ENCODE measurements at regions not wholly inside any gene's neighbourhood (a gene's known extent, or its start where the extent isn't known, plus 50 kb on each side); places are given as distances from the start of the nearest gene placed in this dataset.

GRCh38 chr10:31677195-31678138 lies 251.2 kb downstream of the ARHGAP12 start:
- FAIRE-seq, result no peak
- ATAC-seq, result no peak
- H3K4me1 ChIP-seq, result no peaks in the 10 kb centered on the region
- no peak for DNase-seq (ENCODE audit: low read depth in 1 of 2, low spot score in 1 of 2)
- ChIA-PET CTCF (interaction anchor here (0.6 kb wide), 1 partner anchor 36 kb away, joined by 3 read pairs; no protein-coding TSS in a partner anchor), POLR2A (no interaction called here)
- TF ChIP-seq FOXS1 (CRISPR knock-in tag; IDR thresholded peaks at IDR 0.05) (no peak), RARB (CRISPR knock-in tag; IDR thresholded peaks at IDR 0.05) (no peak), MAFK (IDR thresholded peaks at IDR 0.05; ENCODE audit: partially characterized antibody) (no peak), E2F6 (IDR thresholded peaks at IDR 0.05; ENCODE audit: borderline replicate concordance, low read depth) (no peak), NFE2L2 (conservative IDR thresholded peaks at IDR 0.05; ENCODE audit: low read length) (no peak), BHLHE40 (IDR thresholded peaks at IDR 0.05; ENCODE audit: low read depth, low read length) (no peak), RAD21 (conservative IDR thresholded peaks at IDR 0.05 in 1 of 2, IDR thresholded peaks at IDR 0.05 in 1 of 2) (no peak), JUN (IDR thresholded peaks at IDR 0.05) (no peak), POLR2AphosphoS2 (conservative IDR thresholded peaks at IDR 0.05; ENCODE audit: low read length) (no peak), MYC (IDR thresholded peaks at IDR 0.05; ENCODE audit: borderline replicate concordance, low read length) (no peak)
- peaks cover 20% of the 10 kb centered on the region for H3K9me3 ChIP-seq
- WGBS (ENCODE audit: missing lambda C conversion rate), result 45% methylated on average over 16 of the region's 16 CpGs
- H3K27ac ChIP-seq, result no peak overlapping the region
- H3K4me2 ChIP-seq, result no peak overlapping the region
- no peak overlapping the region for H3K4me3 ChIP-seq

DNA sequence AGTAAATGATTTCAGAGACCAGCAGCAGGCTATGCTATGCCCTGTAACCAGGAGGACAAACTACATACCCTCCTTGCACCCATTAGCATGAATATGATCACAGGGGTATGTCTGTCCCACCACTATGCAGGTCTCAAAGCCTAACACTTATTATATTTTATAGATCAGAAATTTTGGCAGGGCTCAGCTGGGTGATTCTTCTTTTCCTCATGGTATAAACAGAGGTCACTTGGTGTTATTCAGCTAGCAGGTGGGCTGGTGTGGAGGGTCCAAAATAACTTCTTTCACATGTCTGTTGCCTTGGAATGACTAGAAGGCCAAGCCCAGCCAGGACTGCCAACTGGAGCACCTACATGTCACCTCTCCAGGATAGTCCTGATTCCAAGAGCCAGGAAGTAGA lies 252.9 kb downstream of the ARHGAP12 start:
- Histone ChIP-seq H3K4me2 (no peak overlapping the region), H3K27ac (no peak overlapping the region), H3K4me3 (no peak overlapping the region), H3K9me3 (peaks cover 7% of the 10 kb centered on the region; the same call in 2 of the 3 replicates), H3K4me1 (no peaks in the 10 kb centered on the region)
- no peak for ATAC-seq
- CTCF ChIA-PET, result interaction anchor here (0.5 kb wide), 1 partner anchor 64 kb away, joined by 3 read pairs; no protein-coding TSS in a partner anchor
- POLR2A ChIA-PET, result no interaction called here
- no peak for DNase-seq (ENCODE audit: low read depth in 1 of 2, low spot score in 1 of 2)
- TF ChIP-seq KDM1A (IDR thresholded peaks at IDR 0.05; ENCODE audit: low read depth), result no peak
- no peak for TF ChIP-seq ZNF302 (CRISPR knock-in tag; IDR thresholded peaks at IDR 0.05)
- no peak for TF ChIP-seq ZSCAN20 (CRISPR knock-in tag; IDR thresholded peaks at IDR 0.05)
- no peak for TF ChIP-seq JUNB (IDR thresholded peaks at IDR 0.05)
- TF ChIP-seq EHMT2 (IDR thresholded peaks at IDR 0.05; ENCODE audit: low read depth), result no peak
- TF ChIP-seq, protein P1, sequence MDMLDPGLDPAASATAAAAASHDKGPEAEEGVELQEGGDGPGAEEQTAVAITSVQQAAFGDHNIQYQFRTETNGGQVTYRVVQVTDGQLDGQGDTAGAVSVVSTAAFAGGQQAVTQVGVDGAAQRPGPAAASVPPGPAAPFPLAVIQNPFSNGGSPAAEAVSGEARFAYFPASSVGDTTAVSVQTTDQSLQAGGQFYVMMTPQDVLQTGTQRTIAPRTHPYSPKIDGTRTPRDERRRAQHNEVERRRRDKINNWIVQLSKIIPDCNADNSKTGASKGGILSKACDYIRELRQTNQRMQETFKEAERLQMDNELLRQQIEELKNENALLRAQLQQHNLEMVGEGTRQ (IDR thresholded peaks at IDR 0.05), result no peak
- TF ChIP-seq MYC (IDR thresholded peaks at IDR 0.05; ENCODE audit: borderline replicate concordance, low read length), result no peak
- TF ChIP-seq, protein P2, sequence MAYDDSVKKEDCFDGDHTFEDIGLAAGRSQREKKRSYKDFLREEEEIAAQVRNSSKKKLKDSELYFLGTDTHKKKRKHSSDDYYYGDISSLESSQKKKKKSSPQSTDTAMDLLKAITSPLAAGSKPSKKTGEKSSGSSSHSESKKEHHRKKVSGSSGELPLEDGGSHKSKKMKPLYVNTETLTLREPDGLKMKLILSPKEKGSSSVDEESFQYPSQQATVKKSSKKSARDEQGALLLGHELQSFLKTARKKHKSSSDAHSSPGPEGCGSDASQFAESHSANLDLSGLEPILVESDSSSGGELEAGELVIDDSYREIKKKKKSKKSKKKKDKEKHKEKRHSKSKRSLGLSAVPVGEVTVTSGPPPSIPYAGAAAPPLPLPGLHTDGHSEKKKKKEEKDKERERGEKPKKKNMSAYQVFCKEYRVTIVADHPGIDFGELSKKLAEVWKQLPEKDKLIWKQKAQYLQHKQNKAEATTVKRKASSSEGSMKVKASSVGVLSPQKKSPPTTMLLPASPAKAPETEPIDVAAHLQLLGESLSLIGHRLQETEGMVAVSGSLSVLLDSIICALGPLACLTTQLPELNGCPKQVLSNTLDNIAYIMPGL (CRISPR knock-in tag; IDR thresholded peaks at IDR 0.05; ENCODE audit: borderline replicate concordance), result no peak
- TF ChIP-seq EHF (CRISPR knock-in tag; IDR thresholded peaks at IDR 0.05), result no peak
- TF ChIP-seq FOSL2 (IDR thresholded peaks at IDR 0.05), result no peak
- no peak for TF ChIP-seq FOSL2 (CRISPR knock-in tag; IDR thresholded peaks at IDR 0.05)
- TF ChIP-seq ESRRA (IDR thresholded peaks at IDR 0.05; ENCODE audit: borderline replicate concordance, low read length), result no peak
- TF ChIP-seq GATA3 (IDR thresholded peaks at IDR 0.05; ENCODE audit: borderline replicate concordance), result no peak
- TF ChIP-seq MAFK (IDR thresholded peaks at IDR 0.05; ENCODE audit: partially characterized antibody), result no peak
- TF ChIP-seq ZFP36 (IDR thresholded peaks at IDR 0.05; ENCODE audit: borderline replicate concordance, partially characterized antibody), result no peak
- no peak for TF ChIP-seq JUN (IDR thresholded peaks at IDR 0.05)
- TF ChIP-seq, protein P3, sequence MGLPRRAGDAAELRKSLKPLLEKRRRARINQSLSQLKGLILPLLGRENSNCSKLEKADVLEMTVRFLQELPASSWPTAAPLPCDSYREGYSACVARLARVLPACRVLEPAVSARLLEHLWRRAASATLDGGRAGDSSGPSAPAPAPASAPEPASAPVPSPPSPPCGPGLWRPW (IDR thresholded peaks at IDR 0.05), result no peak
- no peak for TF ChIP-seq SMC3 (IDR thresholded peaks at IDR 0.05)
- TF ChIP-seq ZC3H11A (IDR thresholded peaks at IDR 0.05), result no peak
- no peak for FAIRE-seq
